K562 (cell line): ENCODE measurements at regions not wholly inside any gene's neighbourhood (a gene's known extent, or its start where the extent isn't known, plus 50 kb on each side); places are given as distances from the start of the nearest gene placed in this dataset.

Source experiments
- ATAC-seq: fragments of 200-7000 bp; cut with Tn5 transposase; 3 replicates; pipeline ENCODE4 v1.9.1; 2020; ENCODE audit warnings: moderate library complexity
- BruUV-seq: library from RNA; stranded (reverse); fragments of 400-500 nt; replicated peaks from 2 replicates; lab custom pipeline; 2021; lab: Mats Ljungman, UMichigan
- CTCF ChIA-PET: fragments of 300-600 bp; formaldehyde crosslinking; extraction: SDS; loops from one replicate; lab custom pipeline; 2021; ENCODE audit warnings: low intra/inter-chr PET ratio; lab: Yijun Ruan, JAX
- POLR2A ChIA-PET: fragments of 300-600, 350-650 bp; sonication (Branson Sonifier 250); formaldehyde crosslinking; extraction: SDS; loops from one replicate; lab custom pipeline; 2021; ENCODE audit warnings: antibody characterized with exemption, inconsistent platforms; lab: Yijun Ruan, JAX
- DNase-seq, 4 experiments: peaks; one replicate each; pipeline versions ENCODE4 v3.0.0 to v3.0.0-alpha.2; 2011 to 2018; ENCODE audit warnings: low spot score in 3 of 4, mixed read lengths in 3 of 4; ENCODE audit errors: extremely low read depth in 1 of 4
- FAIRE-seq: peaks from 2 replicates; lab custom pipeline; 2011; peaks lifted over from hg19 to GRCh38; lab: Jason Lieb, UNC
- H2AFZ ChIP-seq: 2 replicates; pipeline ENCODE4 v1.6.0; 2011; ENCODE audit warnings: low read depth, low read length, control low read depth, inconsistent platforms
- H3K27ac ChIP-seq: fragments of 200-600 bp; 3 replicates; pipeline ENCODE4 v1.8.0; 2011; ENCODE audit warnings: low read depth, mild to moderate bottlenecking, control low read depth, inconsistent platforms, low read length, moderate library complexity, mixed read lengths; ENCODE audit errors: extremely low read depth
- H3K27me3 ChIP-seq, 2 experiments: fragments of 300-600 bp in 1 of 2; 2 replicates in 1 of 2; 3 replicates in 1 of 2; pipeline versions ENCODE4 v1.6.0 to v1.8.0; 2011; ENCODE audit warnings: inconsistent platforms in 2 of 2, low read length in 2 of 2, mild to moderate bottlenecking in 1 of 2, mixed read lengths in 1 of 2, moderate library complexity in 1 of 2; ENCODE audit not compliant: control insufficient read depth in 2 of 2, insufficient read depth in 2 of 2
- H3K36me3 ChIP-seq: fragments of 300-600 bp; 3 replicates; pipeline ENCODE4 v1.8.0; 2011; ENCODE audit warnings: mild to moderate bottlenecking, low read length, inconsistent platforms; ENCODE audit not compliant: control insufficient read depth, insufficient read depth
- H3K4me1 ChIP-seq, 2 experiments: fragments of 200-600 bp in 1 of 2; replicated peaks in 1 of 2; 2 replicates in 1 of 2; 3 replicates in 1 of 2; pipeline versions ENCODE4 v1.5.1 to v1.8.0; 2011; ENCODE audit warnings: inconsistent platforms in 2 of 2, low read length in 2 of 2, mild to moderate bottlenecking in 1 of 2, mixed read lengths in 1 of 2, moderate library complexity in 1 of 2; ENCODE audit not compliant: control insufficient read depth in 2 of 2, insufficient read depth in 2 of 2
- H3K4me2 ChIP-seq: 2 replicates; pipeline ENCODE4 v1.6.1; 2011; ENCODE audit warnings: low read length, control low read depth, inconsistent platforms, mixed read lengths; ENCODE audit not compliant: insufficient read depth
- H3K4me3 ChIP-seq: fragments of 200-600 bp; sonication (generic), shearing (Covaris generic); 2 replicates; pipeline ENCODE4 v1.5.1; 2016; ENCODE audit warnings: control low read depth, inconsistent platforms
- H3K79me2 ChIP-seq: fragments of 200-600 bp; 3 replicates; pipeline ENCODE4 v1.8.0; 2011; ENCODE audit warnings: low read length, inconsistent platforms; ENCODE audit not compliant: control insufficient read depth, insufficient read depth
- H3K9ac ChIP-seq, 2 experiments: 2 replicates each; pipeline versions ENCODE4 v1.6.0 to v1.6.1; 2011; ENCODE audit warnings: low read depth in 2 of 2, low read length in 2 of 2, control low read depth in 1 of 2, inconsistent platforms in 1 of 2, mild to moderate bottlenecking in 1 of 2, mixed read lengths in 1 of 2; ENCODE audit not compliant: insufficient read depth in 1 of 2
- H3K9me1 ChIP-seq: one replicate; pipeline ENCODE4 v1.6.0; 2011; ENCODE audit warnings: inconsistent platforms, mild to moderate bottlenecking, low read length, moderate library complexity; ENCODE audit not compliant: control insufficient read depth, insufficient read depth
- H3K9me3 ChIP-seq: replicated peaks from 2 replicates; pipeline ENCODE4 v1.5.1; 2011; ENCODE audit warnings: low read depth, low read length, inconsistent platforms; ENCODE audit not compliant: control insufficient read depth, insufficient read depth
- H4K20me1 ChIP-seq: replicated peaks from 2 replicates; pipeline ENCODE4 v1.6.1; 2011; ENCODE audit warnings: low read length, inconsistent platforms, mixed read lengths; ENCODE audit not compliant: control insufficient read depth, insufficient read depth
- CCAR2 ChIP-seq: fragments of 200-400 bp; formaldehyde crosslinking; IDR thresholded peaks from 2 replicates; pipeline ENCODE4 v1.6.1; 2017; ENCODE audit warnings: mild to moderate bottlenecking, low read depth, low read length
- E2F1 ChIP-seq: sonication (generic); formaldehyde crosslinking; IDR thresholded peaks from 2 replicates; pipeline ENCODE4 v1.8.1; 2023; ENCODE audit warnings: mild to moderate bottlenecking, missing genetic modification reagents, moderate library complexity
- ETV6 ChIP-seq, 3 experiments: fragments of 150-350 bp in 1 of 3; sonication (generic) in 1 of 3; formaldehyde crosslinking in 1 of 3; IDR thresholded peaks; 2 replicates each; pipeline versions ENCODE4 v1.6.1 to v1.8.0; 2014 to 2022; ENCODE audit warnings: borderline replicate concordance in 2 of 3, low read depth in 2 of 3, antibody characterized with exemption in 1 of 3, low read length in 1 of 3, mild to moderate bottlenecking in 1 of 3, missing genetic modification reagents in 1 of 3
- KDM1A ChIP-seq, 2 experiments: fragments of 450-650 bp; IDR thresholded peaks; 2 replicates each; pipeline ENCODE4 v1.6.1; 2016; ENCODE audit warnings: mild to moderate bottlenecking in 2 of 2
- MTA2 ChIP-seq: fragments of 450-650 bp; IDR thresholded peaks from 2 replicates; pipeline ENCODE4 v1.6.1; 2016; ENCODE audit warnings: low read depth
- POLR3A ChIP-seq: IDR thresholded peaks from 2 replicates; pipeline ENCODE4 v1.6.1; 2011; ENCODE audit warnings: borderline replicate concordance, mild to moderate bottlenecking, moderate library complexity; ENCODE audit not compliant: insufficient read length, insufficient read depth; ENCODE audit errors: extremely low read depth
- PRPF4 ChIP-seq: fragments of 200-400 bp; formaldehyde crosslinking; IDR thresholded peaks from one replicate; pipeline ENCODE4 v1.6.1; 2017; ENCODE audit warnings: low read length, low read depth, mild to moderate bottlenecking; ENCODE audit not compliant: insufficient read depth, poor library complexity, severe bottlenecking
- WGBS: fragments of 100-300 bp; shearing (Covaris generic); methylation state at CpG from one replicate; pipeline ENCODE4 v1.1.6; 2016; ENCODE audit warnings: low coverage, mixed read lengths; ENCODE audit not compliant: insufficient coverage; ENCODE audit errors: missing lambda C conversion rate; 5-methylcytosine and 5-hydroxymethylcytosine counted together
- in situ Hi-C: fragments of 300-500 bp; cut with MboI; formaldehyde crosslinking; loops from 4 replicates; pipeline ENCODE4 v1.15.0; 2018; ENCODE audit warnings: inconsistent platforms, mixed read lengths
- intact Hi-C: fragments of 100-400 bp; cut with micrococcal nuclease; formaldehyde crosslinking; loops from 2 replicates; pipeline ENCODE4 v1.14.2; 2022
- TF ChIP-seq, protein P1 (sequence below): sonication (generic); formaldehyde crosslinking; IDR thresholded peaks from 2 replicates; pipeline ENCODE4 v1.8.0; 2022; ENCODE audit warnings: mild to moderate bottlenecking, low read depth, missing genetic modification reagents
- TF ChIP-seq, protein P2 (sequence below): fragments of 250-450 bp; sonication (Bioruptor Pico); IDR thresholded peaks from 2 replicates; pipeline ENCODE4 v1.8.0; 2022; ENCODE audit warnings: moderate library complexity, mild to moderate bottlenecking, inconsistent platforms

GRCh38 chr10:42990721-42991441, 86.0 kb upstream of the RET start:
- H3K27ac ChIP-seq, result no peak overlapping the region
- no peaks in the 10 kb centered on the region for H3K36me3 ChIP-seq
- ChIA-PET POLR2A (no interaction called here), CTCF (no interaction called here)
- BruUV-seq, result no TSS peak
- 4% methylated on average over 17 of the region's 18 CpGs for WGBS
- DNase-seq, result no peak
- no peaks in the 10 kb centered on the region for H3K79me2 ChIP-seq
- in situ Hi-C loops (no loop called here), intact Hi-C loops (no loop called here)
- TF ChIP-seq, protein P1, sequence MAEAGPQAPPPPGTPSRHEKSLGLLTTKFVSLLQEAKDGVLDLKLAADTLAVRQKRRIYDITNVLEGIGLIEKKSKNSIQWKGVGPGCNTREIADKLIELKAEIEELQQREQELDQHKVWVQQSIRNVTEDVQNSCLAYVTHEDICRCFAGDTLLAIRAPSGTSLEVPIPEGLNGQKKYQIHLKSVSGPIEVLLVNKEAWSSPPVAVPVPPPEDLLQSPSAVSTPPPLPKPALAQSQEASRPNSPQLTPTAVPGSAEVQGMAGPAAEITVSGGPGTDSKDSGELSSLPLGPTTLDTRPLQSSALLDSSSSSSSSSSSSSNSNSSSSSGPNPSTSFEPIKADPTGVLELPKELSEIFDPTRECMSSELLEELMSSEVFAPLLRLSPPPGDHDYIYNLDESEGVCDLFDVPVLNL (CRISPR knock-in tag), result no peak
- TF ChIP-seq KDM1A (IDR thresholded peaks at IDR 0.05) (no peak), ETV6 (IDR thresholded peaks at IDR 0.05; ENCODE audit: borderline replicate concordance in 1 of 2, low read depth in 2 of 2, low read length in 1 of 2) (no peak), ETV6 (CRISPR knock-in tag; IDR thresholded peaks at IDR 0.05; ENCODE audit: borderline replicate concordance) (no peak), PRPF4 (no peak), MTA2 (no peak), E2F1 (CRISPR knock-in tag) (no peak), POLR3A (no peak), CCAR2 (no peak)
- TF ChIP-seq, protein P2, sequence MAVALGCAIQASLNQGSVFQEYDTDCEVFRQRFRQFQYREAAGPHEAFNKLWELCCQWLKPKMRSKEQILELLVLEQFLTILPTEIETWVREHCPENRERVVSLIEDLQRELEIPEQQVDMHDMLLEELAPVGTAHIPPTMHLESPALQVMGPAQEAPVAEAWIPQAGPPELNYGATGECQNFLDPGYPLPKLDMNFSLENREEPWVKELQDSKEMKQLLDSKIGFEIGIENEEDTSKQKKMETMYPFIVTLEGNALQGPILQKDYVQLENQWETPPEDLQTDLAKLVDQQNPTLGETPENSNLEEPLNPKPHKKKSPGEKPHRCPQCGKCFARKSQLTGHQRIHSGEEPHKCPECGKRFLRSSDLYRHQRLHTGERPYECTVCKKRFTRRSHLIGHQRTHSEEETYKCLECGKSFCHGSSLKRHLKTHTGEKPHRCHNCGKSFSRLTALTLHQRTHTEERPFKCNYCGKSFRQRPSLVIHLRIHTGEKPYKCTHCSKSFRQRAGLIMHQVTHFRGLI (CRISPR knock-in tag), result no peak
- peaks cover 4 to 41% of the 10 kb centered on the region in 2 experiments; a peak in 3 of 5 replicates for H3K27me3 ChIP-seq
- 0 out of 4 replicates have a peak overlapping the region, but pooled peaks of 1 of the 2 experiments have one; percentile 9 for H3K9ac ChIP-seq
- no peaks in the 10 kb centered on the region for H3K9me1 ChIP-seq
- H2AFZ ChIP-seq, result no peak overlapping the region
- H3K4me3 ChIP-seq, result no peak overlapping the region
- H3K9me3 ChIP-seq, result no peaks in the 10 kb centered on the region
- H4K20me1 ChIP-seq, result no peaks in the 10 kb centered on the region
- ATAC-seq, result no peak; the same call in 1 of the 3 replicates
- no peak for FAIRE-seq
- peaks cover 7 to 21% of the 10 kb centered on the region in 2 experiments; a peak in 3 of 5 replicates for H3K4me1 ChIP-seq
- H3K4me2 ChIP-seq, result no peak overlapping the region
